Fibroblast of mammary gland (primary cell): ENCODE measurements at regions not wholly inside any gene's neighbourhood (a gene's known extent, or its start where the extent isn't known, plus 50 kb on each side); places are given as distances from the start of the nearest gene placed in this dataset.
"Not testable (repeated sequence)": the region's sequence is repeated elsewhere in the genome, so short reads cannot be mapped to it uniquely, and the experiment has no call there.

Source experiments
- DNase-seq: peaks from one replicate; pipeline ENCODE4 v3.0.0-alpha.2; 2010; ENCODE audit warnings: low read depth
- H3K4me3 ChIP-seq: 2 replicates; pipeline ENCODE4 v1.5.1; 2011; ENCODE audit warnings: low read depth, mild to moderate bottlenecking, low read length, moderate library complexity; ENCODE audit not compliant: control insufficient read depth
- TF ChIP-seq, protein P1 (sequence below): conservative IDR thresholded peaks from 2 replicates; pipeline ENCODE4 v1.5.1; 2011; ENCODE audit warnings: low read depth, low read length, inconsistent platforms; ENCODE audit not compliant: control insufficient read depth, insufficient read depth

- TF ChIP-seq, protein P1, sequence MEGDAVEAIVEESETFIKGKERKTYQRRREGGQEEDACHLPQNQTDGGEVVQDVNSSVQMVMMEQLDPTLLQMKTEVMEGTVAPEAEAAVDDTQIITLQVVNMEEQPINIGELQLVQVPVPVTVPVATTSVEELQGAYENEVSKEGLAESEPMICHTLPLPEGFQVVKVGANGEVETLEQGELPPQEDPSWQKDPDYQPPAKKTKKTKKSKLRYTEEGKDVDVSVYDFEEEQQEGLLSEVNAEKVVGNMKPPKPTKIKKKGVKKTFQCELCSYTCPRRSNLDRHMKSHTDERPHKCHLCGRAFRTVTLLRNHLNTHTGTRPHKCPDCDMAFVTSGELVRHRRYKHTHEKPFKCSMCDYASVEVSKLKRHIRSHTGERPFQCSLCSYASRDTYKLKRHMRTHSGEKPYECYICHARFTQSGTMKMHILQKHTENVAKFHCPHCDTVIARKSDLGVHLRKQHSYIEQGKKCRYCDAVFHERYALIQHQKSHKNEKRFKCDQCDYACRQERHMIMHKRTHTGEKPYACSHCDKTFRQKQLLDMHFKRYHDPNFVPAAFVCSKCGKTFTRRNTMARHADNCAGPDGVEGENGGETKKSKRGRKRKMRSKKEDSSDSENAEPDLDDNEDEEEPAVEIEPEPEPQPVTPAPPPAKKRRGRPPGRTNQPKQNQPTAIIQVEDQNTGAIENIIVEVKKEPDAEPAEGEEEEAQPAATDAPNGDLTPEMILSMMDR = no peak
- DNase-seq = peak; percentile 36
- no peak overlapping the region for H3K4me3 ChIP-seq
Observed at GRCh38 chr7:111647881-111648280, 85.6 kb upstream of the IMMP2L start.

DNA sequence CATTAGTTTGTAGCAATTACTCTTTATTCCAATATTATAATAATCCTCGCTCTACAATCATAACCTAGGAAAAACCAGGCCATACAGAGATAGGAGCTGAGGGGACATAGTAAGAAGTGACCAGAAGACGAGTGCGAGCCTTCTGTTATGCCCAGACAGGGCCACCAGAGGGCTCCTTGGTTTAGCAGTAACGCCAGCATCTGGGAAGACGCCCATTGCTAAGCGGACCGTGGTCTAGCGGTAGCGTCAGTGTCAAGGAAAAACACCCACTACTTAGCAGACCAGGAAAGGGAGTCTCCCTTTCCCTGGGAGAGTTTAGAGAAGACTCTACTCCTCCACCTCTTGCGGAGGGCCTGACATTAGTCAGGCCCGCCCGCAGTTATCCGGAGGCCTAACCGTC is 82.3 kb upstream of the IMMP2L start:
- TF ChIP-seq, protein P1 = peak; percentile 12
- DNase-seq, H3K4me3 ChIP-seq: not testable (repeated sequence)

GRCh38 chr7:111642373-111642772 is 80.1 kb upstream of the IMMP2L start:
- no peak overlapping the region for H3K4me3 ChIP-seq
- DNase-seq = no peak
- TF ChIP-seq, protein P1 = no peak

DNA sequence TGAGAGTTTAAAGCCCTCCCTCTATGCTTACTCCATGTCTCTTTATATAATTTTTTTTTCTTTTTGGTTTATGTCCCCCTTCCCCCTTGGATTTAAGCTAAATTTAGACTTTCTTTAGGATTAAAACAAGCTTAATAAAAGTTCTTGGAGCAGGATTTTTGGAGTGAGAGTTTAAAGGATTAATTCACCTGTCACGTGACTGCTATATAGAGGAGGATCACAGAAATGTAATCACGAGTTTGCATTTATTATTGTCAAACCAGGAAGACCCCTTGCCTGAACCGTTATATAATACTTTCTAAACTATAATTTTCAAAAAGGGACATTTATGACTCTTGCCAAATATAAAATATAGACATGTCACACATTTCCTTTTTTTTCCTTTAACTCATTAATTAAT is 78.1 kb upstream of the IMMP2L start:
- no peak overlapping the region for H3K4me3 ChIP-seq
- DNase-seq = no peak

DNA sequence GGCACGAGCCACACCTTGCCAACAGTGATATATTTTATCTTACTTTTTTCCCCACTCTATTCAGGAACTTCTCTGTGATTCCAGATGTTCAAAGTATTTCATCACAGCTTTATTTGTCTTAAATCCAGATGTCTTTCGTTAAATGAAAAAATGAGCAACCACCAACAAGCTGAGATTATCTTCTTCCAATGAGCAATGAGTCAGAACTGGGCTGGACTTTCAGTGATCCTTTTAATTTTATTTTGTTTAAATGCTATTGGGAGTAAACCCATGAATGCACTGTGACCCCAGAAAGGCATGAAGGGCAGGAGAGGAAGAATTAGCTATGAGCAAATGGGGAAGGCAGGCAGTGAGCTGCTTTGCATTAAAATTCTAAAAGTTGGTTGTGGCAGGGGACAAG is 77.6 kb upstream of the IMMP2L start:
- peak; percentile 87 for DNase-seq
- H3K4me3 ChIP-seq = no peak overlapping the region
- TF ChIP-seq, protein P1 = no peak

More for the DNA sequence above, 78.1 kb upstream of the IMMP2L start:
- TF ChIP-seq, protein P1 = no peak

- peak; percentile 5 for DNase-seq
- TF ChIP-seq, protein P1 = no peak
- H3K4me3 ChIP-seq = no peak overlapping the region
Observed at GRCh38 chr7:111638078-111638477, 75.8 kb upstream of the IMMP2L start.

- DNase-seq = no peak
- H3K4me3 ChIP-seq = no peak overlapping the region
- TF ChIP-seq, protein P1 = no peak
Observed at GRCh38 chr7:111633878-111634277, 71.6 kb upstream of the IMMP2L start.
